Heart left ventricle (tissue), 13 donors: ENCODE measurements at regions not wholly inside any gene's neighbourhood (a gene's known extent, or its start where the extent isn't known, plus 50 kb on each side); places are given as distances from the start of the nearest gene placed in this dataset.

Source experiments
- POLR2A ChIP-seq, 2 donors: fragments of 450-650 bp; IDR thresholded peaks; one replicate each; pipeline ENCODE4 v1.6.1; 2017; ENCODE audit warnings: antibody characterized with exemption in 2 of 2, mild to moderate bottlenecking in 2 of 2, moderate library complexity in 2 of 2
- TF ChIP-seq, protein P1 (sequence below), 12 donors: fragments of 200-600 bp; sonication (generic) in 4 of 12; IDR thresholded peaks; one replicate each; pipeline versions ENCODE4 v1.5.0 to v1.8.0; 2018 to 2022; ENCODE audit warnings: antibody characterized with exemption in 12 of 12, mild to moderate bottlenecking in 5 of 12
- donor health status: ischemic (EF 13 %, LVEDD 7.1; RV severe dilation, severe dysfunction).
- donor health status: DM: no; HTN: yes; CAD: no.
- donor health status: DM: no; HTN: no; CAD: no.
- donor health status: ischemic (EF 25% LVEDD 6.9; RV normal size, moderate dysfunction).
- donor health status: ischemic (EF 25% LVEDD 5.7; RV mildly dilated, moderate dysfunction).
- donor health status: ischemic (EF 35%, LVEDD 5.7; RV mildly dilated, moderate dysfunction).
- donor health status: nonischemic (EF 11% LVEDD 7.7; RV severe dilation, severe dysfunction).
- donor health status: DM: yes; HTN: yes; CAD: no.
- donor health status: PGD.
- donor health status: ischemic (EF 29% LVEDD 5.4; RV normal size, mild dysfunction).
- donor health status: nonischemic (EF 23%, LVEDD 6.1; RV moderate dilation, normal function).

DNA sequence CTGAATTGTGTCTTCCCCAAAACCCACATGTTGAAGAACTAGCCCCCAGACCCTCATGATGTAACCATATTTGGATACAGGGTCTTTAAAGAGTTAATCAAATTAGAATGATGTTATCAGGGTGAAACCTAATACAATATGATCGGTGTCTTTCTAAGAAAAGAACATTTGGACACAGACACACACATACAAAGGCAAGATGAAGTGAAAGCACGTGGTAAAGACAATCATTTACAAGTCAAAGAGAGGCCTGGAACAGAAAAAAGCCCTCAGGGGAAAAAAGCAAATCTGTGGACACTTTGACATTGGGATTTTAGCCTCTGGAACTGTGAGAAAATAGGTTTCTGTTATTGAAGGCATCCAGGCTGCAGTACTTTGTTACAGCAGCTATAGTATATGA is 733.4 kb downstream of the JRKL start:
- TF ChIP-seq, protein P1, sequence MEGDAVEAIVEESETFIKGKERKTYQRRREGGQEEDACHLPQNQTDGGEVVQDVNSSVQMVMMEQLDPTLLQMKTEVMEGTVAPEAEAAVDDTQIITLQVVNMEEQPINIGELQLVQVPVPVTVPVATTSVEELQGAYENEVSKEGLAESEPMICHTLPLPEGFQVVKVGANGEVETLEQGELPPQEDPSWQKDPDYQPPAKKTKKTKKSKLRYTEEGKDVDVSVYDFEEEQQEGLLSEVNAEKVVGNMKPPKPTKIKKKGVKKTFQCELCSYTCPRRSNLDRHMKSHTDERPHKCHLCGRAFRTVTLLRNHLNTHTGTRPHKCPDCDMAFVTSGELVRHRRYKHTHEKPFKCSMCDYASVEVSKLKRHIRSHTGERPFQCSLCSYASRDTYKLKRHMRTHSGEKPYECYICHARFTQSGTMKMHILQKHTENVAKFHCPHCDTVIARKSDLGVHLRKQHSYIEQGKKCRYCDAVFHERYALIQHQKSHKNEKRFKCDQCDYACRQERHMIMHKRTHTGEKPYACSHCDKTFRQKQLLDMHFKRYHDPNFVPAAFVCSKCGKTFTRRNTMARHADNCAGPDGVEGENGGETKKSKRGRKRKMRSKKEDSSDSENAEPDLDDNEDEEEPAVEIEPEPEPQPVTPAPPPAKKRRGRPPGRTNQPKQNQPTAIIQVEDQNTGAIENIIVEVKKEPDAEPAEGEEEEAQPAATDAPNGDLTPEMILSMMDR (IDR thresholded peaks at IDR 0.05), result no peak
- no peak for TF ChIP-seq POLR2A (IDR thresholded peaks at IDR 0.05)
